GM12878 (cell line): ENCODE measurements at regions not wholly inside any gene's neighbourhood (a gene's known extent, or its start where the extent isn't known, plus 50 kb on each side); places are given as distances from the start of the nearest gene placed in this dataset.

Experiments
- ATAC-seq: fragments of 200-7000 bp; cut with Tn5 transposase; 3 replicates; pipeline ENCODE4 v1.9.1; 2020; ENCODE audit warnings: mild to moderate bottlenecking, moderate library complexity
- BruUV-seq: library from RNA; stranded (reverse); fragments of 400-500 nt; replicated peaks from 2 replicates; lab custom pipeline; 2021; lab: Mats Ljungman, UMichigan
- CTCF ChIA-PET: fragments of 300-600 bp; sonication (Branson Sonifier 250); formaldehyde crosslinking; extraction: SDS; loops from one replicate; lab custom pipeline; 2021; ENCODE audit warnings: inconsistent platforms; lab: Yijun Ruan, JAX
- POLR2A ChIA-PET: fragments of 350-600 bp; formaldehyde crosslinking; extraction: SDS; loops from one replicate; lab custom pipeline; 2021; ENCODE audit warnings: inconsistent platforms; lab: Charles Lee
- RAD21 ChIA-PET: fragments of 300-600 bp; sonication (Branson Sonifier 250); formaldehyde crosslinking; loops from one replicate; lab custom pipeline; 2023; ENCODE audit warnings: antibody characterized with exemption; ENCODE audit not compliant: unreplicated experiment; lab: Charles Lee
- SMC1A ChIA-PET: fragments of 300-600 bp; sonication (Branson Sonifier 250); formaldehyde crosslinking; loops from one replicate; lab custom pipeline; 2023; ENCODE audit not compliant: unreplicated experiment, uncharacterized antibody; lab: Charles Lee
- DNase-seq: peaks from one replicate; pipeline ENCODE4 v3.0.0-alpha.2; 2011; ENCODE audit warnings: low read depth, low spot score
- FAIRE-seq: peaks from 3 replicates; lab custom pipeline; 2011; peaks lifted over from hg19 to GRCh38; lab: Jason Lieb, UNC
- H2AFZ ChIP-seq: 2 replicates; pipeline ENCODE4 v1.6.0; 2011; ENCODE audit warnings: low read depth, low read length, control low read depth; ENCODE audit not compliant: control insufficient read depth
- H3K27ac ChIP-seq: 2 replicates; pipeline ENCODE4 v1.5.1; 2011; ENCODE audit warnings: control low read depth; ENCODE audit not compliant: control insufficient read depth, insufficient read depth
- H3K27me3 ChIP-seq, 2 experiments: replicated peaks in 1 of 2; 2 replicates each; pipeline versions ENCODE4 v1.6.0 to v1.6.1; 2011; ENCODE audit warnings: low read length in 1 of 2; ENCODE audit not compliant: control insufficient read depth in 2 of 2, insufficient read depth in 2 of 2
- H3K36me3 ChIP-seq, 2 experiments: 2 replicates each; pipeline ENCODE4 v1.5.1; 2011; ENCODE audit warnings: low read length in 1 of 2; ENCODE audit not compliant: control insufficient read depth in 2 of 2, insufficient read depth in 2 of 2
- H3K4me1 ChIP-seq: 2 replicates; pipeline ENCODE4 v1.6.1; 2011; ENCODE audit warnings: mild to moderate bottlenecking, low read length, moderate library complexity, mixed read lengths; ENCODE audit not compliant: control insufficient read depth, insufficient read depth
- H3K4me2 ChIP-seq: 2 replicates; pipeline ENCODE4 v1.6.0; 2011; ENCODE audit warnings: control low read depth; ENCODE audit not compliant: control insufficient read depth, insufficient read depth
- H3K4me3 ChIP-seq: fragments of 200-600 bp; sonication (generic); 2 replicates; pipeline ENCODE4 v1.5.1; 2016
- H3K79me2 ChIP-seq: 2 replicates; pipeline ENCODE4 v1.6.0; 2011; ENCODE audit warnings: low read length; ENCODE audit not compliant: control insufficient read depth, insufficient read depth
- H3K9ac ChIP-seq: 2 replicates; pipeline ENCODE4 v1.8.0; 2011; ENCODE audit warnings: low read length, control low read depth, mixed read lengths; ENCODE audit not compliant: control insufficient read depth, insufficient read depth
- H3K9me3 ChIP-seq: replicated peaks from 3 replicates; pipeline ENCODE4 v1.5.1; 2011; ENCODE audit warnings: mild to moderate bottlenecking, low read length; ENCODE audit not compliant: control insufficient read depth, insufficient read depth
- H4K20me1 ChIP-seq: 2 replicates; pipeline ENCODE4 v1.6.0; 2011; ENCODE audit not compliant: control insufficient read depth, insufficient read depth
- ESRRA ChIP-seq: IDR thresholded peaks from 2 replicates; pipeline ENCODE4 v1.6.1; 2012; ENCODE audit warnings: mild to moderate bottlenecking, low read length, improper control_type of control experiment
- MTA2 ChIP-seq: fragments of 450-650 bp; IDR thresholded peaks from 2 replicates; pipeline ENCODE4 v1.6.1; 2016; ENCODE audit warnings: low read depth, mild to moderate bottlenecking, moderate library complexity
- RAD51 ChIP-seq: fragments of 450-650 bp; IDR thresholded peaks from 2 replicates; pipeline ENCODE4 v1.6.1; 2016; ENCODE audit warnings: moderate library complexity, mild to moderate bottlenecking, inconsistent platforms
- SPI1 ChIP-seq: IDR thresholded peaks from 2 replicates; pipeline ENCODE4 v1.6.1; 2011; ENCODE audit warnings: low read depth, mild to moderate bottlenecking, low read length, moderate library complexity, borderline replicate concordance; ENCODE audit not compliant: insufficient read depth
- WGBS: methylation state at CpG from one replicate; pipeline ENCODE4 v1.1.6; 2016; ENCODE audit warnings: low lambda C conversion rate; ENCODE audit not compliant: insufficient replicate concordance, insufficient coverage; ENCODE audit errors: missing lambda C conversion rate; 5-methylcytosine and 5-hydroxymethylcytosine counted together
- in situ Hi-C: fragments of 300-500 bp; cut with MboI; formaldehyde crosslinking; loops from 9 replicates; pipeline ENCODE4 v1.14.3; 2018; ENCODE audit warnings: mixed read lengths
- intact Hi-C: fragments of 100-400 bp; cut with micrococcal nuclease; formaldehyde crosslinking; loops from one replicate; pipeline ENCODE4 v1.14.2; 2022; ENCODE audit not compliant: unreplicated experiment

DNA sequence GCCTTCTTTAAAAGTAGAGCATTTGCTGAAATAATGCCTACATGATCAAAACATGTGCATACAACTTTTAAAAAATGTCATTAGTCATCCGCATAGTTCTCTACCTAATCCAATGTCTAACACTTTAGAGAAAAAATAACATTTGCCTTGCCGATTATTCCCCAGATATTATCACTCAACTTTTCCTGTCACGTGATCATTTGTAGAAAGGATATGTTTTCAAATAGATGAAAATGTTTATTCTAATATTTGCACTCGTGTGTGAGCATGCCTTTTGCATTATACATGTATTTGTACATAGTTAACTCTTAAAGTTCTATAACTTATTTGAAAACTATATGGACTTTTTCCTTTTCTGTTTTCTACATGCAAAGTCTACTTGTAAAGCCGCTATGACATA lies 533.0 kb upstream of the FMR1 start:
- no peak for ATAC-seq
- TF ChIP-seq MTA2, result no peak
- TF ChIP-seq RAD51, result peak; percentile 54; the same call in 1 of the 2 replicates
- CTCF ChIA-PET, result no interaction called here
- no peak overlapping the region for H3K4me3 ChIP-seq
- SMC1A ChIA-PET, result no interaction called here
- H4K20me1 ChIP-seq, result no peaks in the 10 kb centered on the region
- no peak overlapping the region for H3K4me2 ChIP-seq
- in situ Hi-C loops (no loop called here), intact Hi-C loops (no loop called here)
- H3K9ac ChIP-seq, result no peak overlapping the region
- no peaks in the 10 kb centered on the region for H3K79me2 ChIP-seq
- H3K36me3 ChIP-seq, result no peaks in the 10 kb centered on the region
- H3K27ac ChIP-seq, result no peak overlapping the region
- H3K4me1 ChIP-seq, result no peaks in the 10 kb centered on the region
- H3K9me3 ChIP-seq, result no peaks in the 10 kb centered on the region; the same call in 2 of the 3 replicates
- no peaks in the 10 kb centered on the region for H3K27me3 ChIP-seq
- 31% methylated on average over 5 of the region's 5 CpGs for WGBS
- POLR2A ChIA-PET, result no interaction called here
- RAD21 ChIA-PET, result no interaction called here
- no peak overlapping the region for H2AFZ ChIP-seq
- no peak for FAIRE-seq
- no TSS peak for BruUV-seq
- DNase-seq, result no peak

GRCh38 chrX:147377728-147378127 lies 534.0 kb upstream of the FMR1 start:
- 0% methylated on average over 1 of the region's 1 CpG for WGBS
- DNase-seq (no peak), ATAC-seq (no peak), FAIRE-seq (no peak)
- TF ChIP-seq SPI1 (peak; percentile 47; the same call in 1 of the 2 replicates), ESRRA (no peak)
- Histone ChIP-seq H3K4me3 (no peak overlapping the region), H3K36me3 (no peaks in the 10 kb centered on the region), H3K9ac (no peak overlapping the region), H3K27ac (no peak overlapping the region), H3K4me2 (no peak overlapping the region), H3K79me2 (no peaks in the 10 kb centered on the region), H3K27me3 (no peaks in the 10 kb centered on the region), H4K20me1 (no peaks in the 10 kb centered on the region), H3K9me3 (no peaks in the 10 kb centered on the region; the same call in 2 of the 3 replicates), H2AFZ (no peak overlapping the region), H3K4me1 (no peaks in the 10 kb centered on the region)
- POLR2A ChIA-PET, result no interaction called here
- intact Hi-C loops (no loop called here), in situ Hi-C loops (no loop called here)
- CTCF ChIA-PET, result no interaction called here
- SMC1A ChIA-PET, result no interaction called here
- RAD21 ChIA-PET, result no interaction called here
- no TSS peak for BruUV-seq
